GM23338 (cell line): ENCODE measurements at regions not wholly inside any gene's neighbourhood (a gene's known extent, or its start where the extent isn't known, plus 50 kb on each side); places are given as distances from the start of the nearest gene placed in this dataset.

Experiments used
- CREB1 ChIP-seq: fragments of 250-450 bp; sonication (Bioruptor Pico); IDR thresholded peaks from 2 replicates; pipeline ENCODE4 v1.5.0; 2020; ENCODE audit warnings: low read depth, mild to moderate bottlenecking, moderate library complexity
- EZH2 ChIP-seq: fragments of 200-600 bp; sonication (generic); IDR thresholded peaks from one replicate; pipeline ENCODE4 v1.8.0; 2017; ENCODE audit warnings: antibody characterized with exemption, mild to moderate bottlenecking, low read depth; ENCODE audit not compliant: unreplicated experiment
- TF ChIP-seq, protein P1 (sequence below), 2 experiments: fragments of 200-600 bp in 1 of 2; sonication (generic) in 1 of 2; conservative IDR thresholded peaks; 2 replicates each; pipeline versions ENCODE4 v1.5.1 to v1.6.1; 2016 to 2017; ENCODE audit warnings: antibody characterized with exemption in 2 of 2, low read depth in 2 of 2, mild to moderate bottlenecking in 2 of 2, moderate library complexity in 1 of 2

DNA sequence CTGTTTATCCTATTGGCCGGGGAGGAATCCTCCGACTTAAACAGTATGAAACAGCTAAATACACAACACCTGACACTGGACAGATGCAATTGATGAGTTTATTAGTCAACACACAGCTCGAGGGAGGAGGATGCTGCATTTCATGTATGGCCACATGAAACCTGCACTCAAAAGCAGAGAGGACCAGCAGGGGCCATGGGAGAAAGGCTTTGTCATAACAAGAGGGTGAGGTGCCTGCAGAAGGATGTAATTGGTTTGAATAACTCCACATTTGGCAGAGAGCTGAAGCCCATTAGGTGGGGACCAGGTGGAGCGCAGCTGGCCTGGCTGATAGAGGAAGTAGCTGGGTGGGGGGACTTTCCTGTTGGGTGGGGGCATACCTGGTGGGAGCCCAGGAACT lies 599.1 kb downstream of the PTPRU start:
- TF ChIP-seq, protein P1, sequence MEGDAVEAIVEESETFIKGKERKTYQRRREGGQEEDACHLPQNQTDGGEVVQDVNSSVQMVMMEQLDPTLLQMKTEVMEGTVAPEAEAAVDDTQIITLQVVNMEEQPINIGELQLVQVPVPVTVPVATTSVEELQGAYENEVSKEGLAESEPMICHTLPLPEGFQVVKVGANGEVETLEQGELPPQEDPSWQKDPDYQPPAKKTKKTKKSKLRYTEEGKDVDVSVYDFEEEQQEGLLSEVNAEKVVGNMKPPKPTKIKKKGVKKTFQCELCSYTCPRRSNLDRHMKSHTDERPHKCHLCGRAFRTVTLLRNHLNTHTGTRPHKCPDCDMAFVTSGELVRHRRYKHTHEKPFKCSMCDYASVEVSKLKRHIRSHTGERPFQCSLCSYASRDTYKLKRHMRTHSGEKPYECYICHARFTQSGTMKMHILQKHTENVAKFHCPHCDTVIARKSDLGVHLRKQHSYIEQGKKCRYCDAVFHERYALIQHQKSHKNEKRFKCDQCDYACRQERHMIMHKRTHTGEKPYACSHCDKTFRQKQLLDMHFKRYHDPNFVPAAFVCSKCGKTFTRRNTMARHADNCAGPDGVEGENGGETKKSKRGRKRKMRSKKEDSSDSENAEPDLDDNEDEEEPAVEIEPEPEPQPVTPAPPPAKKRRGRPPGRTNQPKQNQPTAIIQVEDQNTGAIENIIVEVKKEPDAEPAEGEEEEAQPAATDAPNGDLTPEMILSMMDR (conservative IDR thresholded peaks at IDR 0.05; ENCODE audit: low read depth in 2 of 2) = no peak
- no peak for TF ChIP-seq CREB1
- TF ChIP-seq EZH2 = no peak
